Progenitor cell of endocrine pancreas (in vitro differentiated cells): ENCODE measurements at regions not wholly inside any gene's neighbourhood (a gene's known extent, or its start where the extent isn't known, plus 50 kb on each side); places are given as distances from the start of the nearest gene placed in this dataset.

Experiments
- DNase-seq: peaks from one replicate; pipeline ENCODE4 v3.0.0; 2021; ENCODE audit warnings: low spot score; ENCODE audit not compliant: unreplicated experiment
- H3K27ac Mint-ChIP-seq: 2 replicates; pipeline ENCODE4 v1.8.0; 2021; ENCODE audit warnings: mild to moderate bottlenecking, moderate library complexity, mixed read lengths
- H3K27me3 Mint-ChIP-seq: 2 replicates; pipeline ENCODE4 v1.8.0; 2021; ENCODE audit warnings: mixed read lengths
- H3K36me3 Mint-ChIP-seq: 2 replicates; pipeline ENCODE4 v1.8.0; 2022; ENCODE audit warnings: mixed read lengths; ENCODE audit not compliant: insufficient read depth
- H3K4me1 Mint-ChIP-seq: 2 replicates; pipeline ENCODE4 v1.8.0; 2021; ENCODE audit warnings: low read depth, mixed read lengths
- H3K4me3 Mint-ChIP-seq: 2 replicates; pipeline ENCODE4 v1.8.0; 2021; ENCODE audit warnings: low read depth, mild to moderate bottlenecking, moderate library complexity, mixed read lengths
- H3K9me3 Mint-ChIP-seq: 2 replicates; pipeline ENCODE4 v1.8.0; 2021; ENCODE audit warnings: low read depth, mixed read lengths
- CTCF ChIP-seq: fragments of 200-600 bp; sonication (generic); IDR thresholded peaks from one replicate; pipeline ENCODE4 v1.5.0; 2021; ENCODE audit warnings: antibody characterized with exemption, mild to moderate bottlenecking; ENCODE audit not compliant: unreplicated experiment

GRCh38 chr5:7955476-7955875 lies 86.5 kb downstream of the MTRR start:
- H3K4me3 Mint-ChIP-seq = no peak overlapping the region
- DNase-seq = no peak
- TF ChIP-seq CTCF = no peak
- H3K27ac Mint-ChIP-seq = no peak overlapping the region
- H3K27me3 Mint-ChIP-seq = peaks cover 3% of the 10 kb centered on the region
- no peaks in the 10 kb centered on the region for H3K36me3 Mint-ChIP-seq
- no peaks in the 10 kb centered on the region for H3K4me1 Mint-ChIP-seq
- peaks cover 3% of the 10 kb centered on the region for H3K9me3 Mint-ChIP-seq

- no peaks in the 10 kb centered on the region for H3K4me1 Mint-ChIP-seq
- no peak overlapping the region for H3K27ac Mint-ChIP-seq
- H3K9me3 Mint-ChIP-seq = no peaks in the 10 kb centered on the region
- no peak overlapping the region for H3K4me3 Mint-ChIP-seq
- DNase-seq = no peak
- TF ChIP-seq CTCF = no peak
- no peaks in the 10 kb centered on the region for H3K36me3 Mint-ChIP-seq
- H3K27me3 Mint-ChIP-seq = no peaks in the 10 kb centered on the region
Observed at GRCh38 chr5:7957329-7957728, 88.4 kb downstream of the MTRR start.

GRCh38 chr5:7960142-7960541 lies 91.2 kb downstream of the MTRR start:
- Mint-ChIP-seq H3K36me3 (no peaks in the 10 kb centered on the region), H3K4me3 (no peak overlapping the region), H3K27ac (no peak overlapping the region), H3K27me3 (no peaks in the 10 kb centered on the region), H3K4me1 (no peaks in the 10 kb centered on the region), H3K9me3 (no peaks in the 10 kb centered on the region)
- TF ChIP-seq CTCF = no peak
- no peak for DNase-seq

- no peak overlapping the region for H3K27ac Mint-ChIP-seq
- no peaks in the 10 kb centered on the region for H3K4me1 Mint-ChIP-seq
- no peak for DNase-seq
- TF ChIP-seq CTCF = no peak
- no peaks in the 10 kb centered on the region for H3K9me3 Mint-ChIP-seq
- no peaks in the 10 kb centered on the region for H3K27me3 Mint-ChIP-seq
- no peak overlapping the region for H3K4me3 Mint-ChIP-seq
- no peaks in the 10 kb centered on the region for H3K36me3 Mint-ChIP-seq
Observed at GRCh38 chr5:7961540-7961939, 92.6 kb downstream of the MTRR start.

- no peak overlapping the region for H3K4me3 Mint-ChIP-seq
- H3K36me3 Mint-ChIP-seq = no peaks in the 10 kb centered on the region
- TF ChIP-seq CTCF = no peak
- no peak for DNase-seq
- no peaks in the 10 kb centered on the region for H3K27me3 Mint-ChIP-seq
- peaks cover 2% of the 10 kb centered on the region for H3K4me1 Mint-ChIP-seq
- no peak overlapping the region for H3K27ac Mint-ChIP-seq
- H3K9me3 Mint-ChIP-seq = peaks cover 4% of the 10 kb centered on the region
Observed at GRCh38 chr5:7970816-7971215, 101.9 kb downstream of the MTRR start.
